Activated CD4-positive, alpha-beta memory T cell treated with anti-CD3 and anti-CD28 coated beads, Interleukin-2, amount 10 ng/mL, durations not matched to agents 7 days and 5 days (primary cell): ENCODE measurements at regions not wholly inside any gene's neighbourhood (a gene's known extent, or its start where the extent isn't known, plus 50 kb on each side); places are given as distances from the start of the nearest gene placed in this dataset.

Experiments
- CTCF ChIA-PET: fragments of 350-600 bp; sonication (Branson Sonifier 250); formaldehyde crosslinking; loops from one replicate; lab custom pipeline; 2021; ENCODE audit warnings: antibody characterized with exemption, inconsistent platforms; lab: Charles Lee
- POLR2A ChIA-PET: fragments of 350-600 bp; sonication (Branson Sonifier 250); formaldehyde crosslinking; loops from one replicate; lab custom pipeline; 2021; ENCODE audit warnings: antibody characterized with exemption; lab: Charles Lee
- DNase-seq: peaks from one replicate; pipeline ENCODE4 v3.0.0-alpha.2; 2020
- H3K27ac Mint-ChIP-seq: one replicate; pipeline ENCODE4 v1.8.0; 2021; ENCODE audit warnings: mild to moderate bottlenecking, mixed read lengths
- H3K27me3 Mint-ChIP-seq: one replicate; pipeline ENCODE4 v1.8.0; 2021; ENCODE audit warnings: mixed read lengths
- H3K36me3 Mint-ChIP-seq: one replicate; pipeline ENCODE4 v1.8.0; 2021; ENCODE audit warnings: low read depth, mixed read lengths
- H3K4me1 Mint-ChIP-seq: one replicate; pipeline ENCODE4 v1.8.0; 2021; ENCODE audit warnings: mixed read lengths
- H3K4me3 Mint-ChIP-seq: one replicate; pipeline ENCODE4 v1.8.0; 2021; ENCODE audit warnings: mild to moderate bottlenecking, mixed read lengths
- H3K9me3 Mint-ChIP-seq: one replicate; pipeline ENCODE4 v1.8.0; 2021; ENCODE audit warnings: mixed read lengths

GRCh38 chr14:51512316-51512715 is 139.4 kb upstream of the FRMD6 start:
- POLR2A ChIA-PET = no interaction called here
- CTCF ChIA-PET = no interaction called here
- H3K4me1 Mint-ChIP-seq = no peaks in the 10 kb centered on the region
- no peak overlapping the region for H3K27ac Mint-ChIP-seq
- H3K36me3 Mint-ChIP-seq = no peaks in the 10 kb centered on the region
- H3K9me3 Mint-ChIP-seq = no peaks in the 10 kb centered on the region
- H3K4me3 Mint-ChIP-seq = no peak overlapping the region
- peaks cover 2% of the 10 kb centered on the region for H3K27me3 Mint-ChIP-seq
- DNase-seq = no peak

GRCh38 chr14:51513281-51513680 is 138.4 kb upstream of the FRMD6 start:
- no peak overlapping the region for H3K27ac Mint-ChIP-seq
- H3K4me3 Mint-ChIP-seq = no peak overlapping the region
- no peak for DNase-seq
- H3K9me3 Mint-ChIP-seq = no peaks in the 10 kb centered on the region
- ChIA-PET CTCF (no interaction called here), POLR2A (no interaction called here)
- no peaks in the 10 kb centered on the region for H3K36me3 Mint-ChIP-seq
- H3K4me1 Mint-ChIP-seq = no peaks in the 10 kb centered on the region
- peaks cover 3% of the 10 kb centered on the region for H3K27me3 Mint-ChIP-seq

- Mint-ChIP-seq H3K27ac (no peak overlapping the region), H3K36me3 (no peaks in the 10 kb centered on the region), H3K27me3 (peaks cover 3% of the 10 kb centered on the region), H3K4me3 (no peak overlapping the region), H3K4me1 (no peaks in the 10 kb centered on the region), H3K9me3 (no peaks in the 10 kb centered on the region)
- no peak for DNase-seq
- ChIA-PET POLR2A (no interaction called here), CTCF (no interaction called here)
Observed at GRCh38 chr14:51513933-51514332, 137.8 kb upstream of the FRMD6 start.

GRCh38 chr14:51515611-51516010 is 136.1 kb upstream of the FRMD6 start:
- no peak overlapping the region for H3K4me3 Mint-ChIP-seq
- DNase-seq = no peak
- no peaks in the 10 kb centered on the region for H3K9me3 Mint-ChIP-seq
- ChIA-PET CTCF (interaction anchor here (1.0 kb wide), 1 partner anchor 11 kb away, joined by 3 read pairs; no protein-coding TSS in a partner anchor), POLR2A (no interaction called here)
- H3K27ac Mint-ChIP-seq = no peak overlapping the region
- no peaks in the 10 kb centered on the region for H3K36me3 Mint-ChIP-seq
- H3K27me3 Mint-ChIP-seq = peaks cover 5% of the 10 kb centered on the region
- H3K4me1 Mint-ChIP-seq = no peaks in the 10 kb centered on the region

- Mint-ChIP-seq H3K4me3 (no peak overlapping the region), H3K4me1 (no peaks in the 10 kb centered on the region), H3K36me3 (no peaks in the 10 kb centered on the region), H3K27ac (no peak overlapping the region), H3K9me3 (no peaks in the 10 kb centered on the region), H3K27me3 (peaks cover 12% of the 10 kb centered on the region)
- DNase-seq = no peak
- CTCF ChIA-PET = no interaction called here
- POLR2A ChIA-PET = no interaction called here
Observed at GRCh38 chr14:51516706-51517395, 134.9 kb upstream of the FRMD6 start.

- ChIA-PET POLR2A (no interaction called here), CTCF (no interaction called here)
- H3K36me3 Mint-ChIP-seq = no peaks in the 10 kb centered on the region
- no peaks in the 10 kb centered on the region for H3K4me1 Mint-ChIP-seq
- peaks cover 12% of the 10 kb centered on the region for H3K27me3 Mint-ChIP-seq
- DNase-seq = no peak
- no peaks in the 10 kb centered on the region for H3K9me3 Mint-ChIP-seq
- H3K27ac Mint-ChIP-seq = no peak overlapping the region
- no peak overlapping the region for H3K4me3 Mint-ChIP-seq
Observed at GRCh38 chr14:51518280-51518679, 133.4 kb upstream of the FRMD6 start.

- Mint-ChIP-seq H3K4me1 (no peaks in the 10 kb centered on the region), H3K4me3 (no peak overlapping the region), H3K27ac (no peak overlapping the region), H3K27me3 (peaks cover 13% of the 10 kb centered on the region), H3K9me3 (no peaks in the 10 kb centered on the region), H3K36me3 (no peaks in the 10 kb centered on the region)
- no peak for DNase-seq
- CTCF ChIA-PET = no interaction called here
- POLR2A ChIA-PET = no interaction called here
Observed at GRCh38 chr14:51518711-51519110, 133.0 kb upstream of the FRMD6 start.

GRCh38 chr14:51520087-51520486 is 131.6 kb upstream of the FRMD6 start:
- Mint-ChIP-seq H3K4me3 (no peak overlapping the region), H3K9me3 (no peaks in the 10 kb centered on the region)

GRCh38 chr14:51521764-51522163 is 129.9 kb upstream of the FRMD6 start:
- Mint-ChIP-seq H3K27me3 (peaks cover 16% of the 10 kb centered on the region), H3K9me3 (no peaks in the 10 kb centered on the region), H3K4me1 (no peaks in the 10 kb centered on the region), H3K27ac (no peak overlapping the region), H3K4me3 (no peak overlapping the region), H3K36me3 (no peaks in the 10 kb centered on the region)
- ChIA-PET POLR2A (no interaction called here), CTCF (interaction anchor here (1.2 kb wide), 1 partner anchor 259 kb away, joined by 4 read pairs; no protein-coding TSS in a partner anchor)
- no peak for DNase-seq

More at GRCh38 chr14:51520087-51520486, 131.6 kb upstream of the FRMD6 start:
- DNase-seq = no peak
- peaks cover 12% of the 10 kb centered on the region for H3K27me3 Mint-ChIP-seq
- no peaks in the 10 kb centered on the region for H3K36me3 Mint-ChIP-seq
- CTCF ChIA-PET = no interaction called here
- no peaks in the 10 kb centered on the region for H3K4me1 Mint-ChIP-seq
- POLR2A ChIA-PET = no interaction called here
- H3K27ac Mint-ChIP-seq = no peak overlapping the region

- Mint-ChIP-seq H3K36me3 (no peaks in the 10 kb centered on the region), H3K4me1 (no peaks in the 10 kb centered on the region), H3K27ac (no peak overlapping the region), H3K9me3 (no peaks in the 10 kb centered on the region), H3K27me3 (peaks cover 21% of the 10 kb centered on the region), H3K4me3 (no peak overlapping the region)
- ChIA-PET CTCF (no interaction called here), POLR2A (no interaction called here)
- no peak for DNase-seq
Observed at GRCh38 chr14:51523243-51523642, 128.5 kb upstream of the FRMD6 start.

- ChIA-PET CTCF (no interaction called here), POLR2A (no interaction called here)
- H3K4me3 Mint-ChIP-seq = no peak overlapping the region
Observed at GRCh38 chr14:51525739-51526138, 126.0 kb upstream of the FRMD6 start.

GRCh38 chr14:51527073-51527472 is 124.6 kb upstream of the FRMD6 start:
- POLR2A ChIA-PET = no interaction called here
- no peak for DNase-seq
- CTCF ChIA-PET = no interaction called here

More at GRCh38 chr14:51525739-51526138, 126.0 kb upstream of the FRMD6 start:
- Mint-ChIP-seq H3K36me3 (no peaks in the 10 kb centered on the region), H3K27me3 (peaks cover 21% of the 10 kb centered on the region), H3K27ac (no peak overlapping the region), H3K4me1 (no peaks in the 10 kb centered on the region), H3K9me3 (no peaks in the 10 kb centered on the region)
- no peak for DNase-seq

GRCh38 chr14:51529736-51530135 is 122.0 kb upstream of the FRMD6 start:
- ChIA-PET CTCF (no interaction called here), POLR2A (no interaction called here)
- no peak overlapping the region for H3K4me3 Mint-ChIP-seq
- H3K4me1 Mint-ChIP-seq = no peaks in the 10 kb centered on the region
- peaks cover 12% of the 10 kb centered on the region for H3K27me3 Mint-ChIP-seq
- no peak overlapping the region for H3K27ac Mint-ChIP-seq
- no peaks in the 10 kb centered on the region for H3K36me3 Mint-ChIP-seq
- DNase-seq = no peak
- H3K9me3 Mint-ChIP-seq = no peaks in the 10 kb centered on the region

More at GRCh38 chr14:51527073-51527472, 124.6 kb upstream of the FRMD6 start:
- Mint-ChIP-seq H3K4me1 (no peaks in the 10 kb centered on the region), H3K27ac (no peak overlapping the region), H3K36me3 (no peaks in the 10 kb centered on the region), H3K4me3 (no peak overlapping the region), H3K27me3 (peaks cover 14% of the 10 kb centered on the region), H3K9me3 (no peaks in the 10 kb centered on the region)

- no peaks in the 10 kb centered on the region for H3K9me3 Mint-ChIP-seq
- CTCF ChIA-PET = no interaction called here
- H3K36me3 Mint-ChIP-seq = no peaks in the 10 kb centered on the region
- no peaks in the 10 kb centered on the region for H3K4me1 Mint-ChIP-seq
- POLR2A ChIA-PET = no interaction called here
- DNase-seq = no peak
- H3K27ac Mint-ChIP-seq = no peak overlapping the region
- no peak overlapping the region for H3K4me3 Mint-ChIP-seq
- peaks cover 2% of the 10 kb centered on the region for H3K27me3 Mint-ChIP-seq
Observed at GRCh38 chr14:51533160-51533559, 118.5 kb upstream of the FRMD6 start.
